Liver (tissue), 8 donors: ENCODE measurements at regions not wholly inside any gene's neighbourhood (a gene's known extent, or its start where the extent isn't known, plus 50 kb on each side); places are given as distances from the start of the nearest gene placed in this dataset.

ENCODE experiments used
- DNase-seq: peaks from one replicate; pipeline ENCODE4 v3.0.0-alpha.2; 2017; ENCODE audit warnings: low spot score
- H3K27ac ChIP-seq, 2 donors: one replicate each; pipeline ENCODE4 v1.7.0; 2013; ENCODE audit warnings: inconsistent platforms in 2 of 2, low read length in 2 of 2, control low read depth in 1 of 2, low read depth in 1 of 2, mild to moderate bottlenecking in 1 of 2
- H3K27me3 ChIP-seq, 4 donors: one replicate each; pipeline versions ENCODE4 v1.6.1 to v1.7.0; 2013; ENCODE audit warnings: low read length in 3 of 4, inconsistent platforms in 1 of 4, mild to moderate bottlenecking in 1 of 4, moderate library complexity in 1 of 4; ENCODE audit not compliant: control insufficient read depth in 4 of 4, insufficient read depth in 4 of 4
- H3K36me3 ChIP-seq, 4 donors: one replicate each; pipeline versions ENCODE4 v1.6.1 to v1.7.0; 2013; ENCODE audit warnings: low read length in 3 of 4, mild to moderate bottlenecking in 3 of 4, low read depth in 1 of 4, moderate library complexity in 1 of 4; ENCODE audit not compliant: control insufficient read depth in 4 of 4, insufficient read depth in 3 of 4
- H3K4me1 ChIP-seq, 4 donors: one replicate each; pipeline versions ENCODE4 v1.6.1 to v1.7.0; 2013; ENCODE audit warnings: low read length in 3 of 4, mild to moderate bottlenecking in 3 of 4, moderate library complexity in 1 of 4; ENCODE audit not compliant: control insufficient read depth in 4 of 4, insufficient read depth in 4 of 4
- H3K4me3 ChIP-seq, 3 donors: one replicate each; pipeline versions ENCODE4 v1.6.1 to v1.7.0; 2013; ENCODE audit warnings: low read length in 3 of 3, control low read depth in 1 of 3, low read depth in 1 of 3, mild to moderate bottlenecking in 1 of 3
- H3K9ac ChIP-seq, 2 donors: one replicate each; pipeline ENCODE4 v1.7.0; 2013; ENCODE audit warnings: low read length in 2 of 2, mild to moderate bottlenecking in 2 of 2, moderate library complexity in 2 of 2, control low read depth in 1 of 2, low read depth in 1 of 2
- H3K9me3 ChIP-seq, 4 donors: one replicate each; pipeline versions ENCODE4 v1.6.1 to v1.7.0; 2013; ENCODE audit warnings: low read length in 3 of 4; ENCODE audit not compliant: control insufficient read depth in 4 of 4
- EGR1 ChIP-seq, 2 donors: IDR thresholded peaks; 2 replicates each; pipeline ENCODE4 v1.6.1; 2016 to 2018; ENCODE audit warnings: antibody characterized with exemption in 2 of 2, low read depth in 2 of 2
- FOXA1 ChIP-seq: IDR thresholded peaks from 2 replicates; pipeline ENCODE4 v1.6.1; 2016; ENCODE audit warnings: antibody characterized with exemption
- FOXA2 ChIP-seq: IDR thresholded peaks from 2 replicates; pipeline ENCODE4 v1.6.1; 2016; ENCODE audit warnings: antibody characterized with exemption
- GABPA ChIP-seq, 2 donors: IDR thresholded peaks in 1 of 2; conservative IDR thresholded peaks in 1 of 2; 2 replicates each; pipeline ENCODE4 v1.6.1; 2016; ENCODE audit warnings: antibody characterized with exemption in 2 of 2, mild to moderate bottlenecking in 1 of 2, moderate library complexity in 1 of 2
- HNF4A ChIP-seq, 2 donors: conservative IDR thresholded peaks; 2 replicates each; pipeline ENCODE4 v1.6.1; 2016; ENCODE audit warnings: antibody characterized with exemption in 2 of 2, mild to moderate bottlenecking in 2 of 2
- HNF4G ChIP-seq: IDR thresholded peaks from 2 replicates; pipeline ENCODE4 v1.6.1; 2016; ENCODE audit warnings: antibody characterized with exemption
- JUND ChIP-seq, 2 donors: IDR thresholded peaks; 2 replicates each; pipeline ENCODE4 v1.6.1; 2016; ENCODE audit warnings: antibody characterized with exemption in 2 of 2
- NR2F2 ChIP-seq: IDR thresholded peaks from 2 replicates; pipeline ENCODE4 v1.6.1; 2016; ENCODE audit warnings: antibody characterized with exemption
- RAD21 ChIP-seq, 2 donors: IDR thresholded peaks; 2 replicates each; pipeline ENCODE4 v1.6.1; 2016; ENCODE audit warnings: antibody characterized with exemption in 2 of 2, mild to moderate bottlenecking in 2 of 2
- RXRA ChIP-seq, 2 donors: IDR thresholded peaks; 2 replicates each; pipeline ENCODE4 v1.6.1; 2017 to 2018; ENCODE audit warnings: antibody characterized with exemption in 2 of 2, mild to moderate bottlenecking in 1 of 2
- SP1 ChIP-seq: IDR thresholded peaks from 2 replicates; pipeline ENCODE4 v1.6.1; 2018; ENCODE audit warnings: antibody characterized with exemption, mild to moderate bottlenecking
- TAF1 ChIP-seq: conservative IDR thresholded peaks from 2 replicates; pipeline ENCODE4 v1.6.1; 2016; ENCODE audit warnings: antibody characterized with exemption, mild to moderate bottlenecking
- YY1 ChIP-seq: IDR thresholded peaks from 2 replicates; pipeline ENCODE4 v1.6.1; 2016; ENCODE audit warnings: antibody characterized with exemption, mild to moderate bottlenecking
- WGBS: extraction: QIAGEN DNeasy Blood & Tissue Kit; methylation state at CpG from one replicate; pipeline ENCODE4 v1.1.7; 2013; 5-methylcytosine and 5-hydroxymethylcytosine counted together
- TF ChIP-seq, protein P1 (sequence below): IDR thresholded peaks from 2 replicates; pipeline ENCODE4 v1.6.1; 2016; ENCODE audit warnings: antibody characterized with exemption
- TF ChIP-seq, protein P2 (sequence below): fragments of 150-350 bp; IDR thresholded peaks from 2 replicates; pipeline ENCODE4 v1.5.1; 2017; ENCODE audit warnings: improper control_type of control experiment, low read depth, low read length; ENCODE audit not compliant: missing input control
- TF ChIP-seq, protein P3 (sequence below): IDR thresholded peaks from 2 replicates; pipeline ENCODE4 v1.6.1; 2016; ENCODE audit warnings: antibody characterized with exemption, mild to moderate bottlenecking
- TF ChIP-seq, protein P4 (sequence below): IDR thresholded peaks from 2 replicates; pipeline ENCODE4 v1.6.1; 2016; ENCODE audit warnings: antibody characterized with exemption
- TF ChIP-seq, protein P5 (sequence below): IDR thresholded peaks from 2 replicates; pipeline ENCODE4 v1.6.1; 2016; ENCODE audit warnings: antibody characterized with exemption
- donor health status: healthy.
- donor health status: healthy.
- donor health status: healthy.
- donor health status: healthy.
- donor health status: healthy.

DNA sequence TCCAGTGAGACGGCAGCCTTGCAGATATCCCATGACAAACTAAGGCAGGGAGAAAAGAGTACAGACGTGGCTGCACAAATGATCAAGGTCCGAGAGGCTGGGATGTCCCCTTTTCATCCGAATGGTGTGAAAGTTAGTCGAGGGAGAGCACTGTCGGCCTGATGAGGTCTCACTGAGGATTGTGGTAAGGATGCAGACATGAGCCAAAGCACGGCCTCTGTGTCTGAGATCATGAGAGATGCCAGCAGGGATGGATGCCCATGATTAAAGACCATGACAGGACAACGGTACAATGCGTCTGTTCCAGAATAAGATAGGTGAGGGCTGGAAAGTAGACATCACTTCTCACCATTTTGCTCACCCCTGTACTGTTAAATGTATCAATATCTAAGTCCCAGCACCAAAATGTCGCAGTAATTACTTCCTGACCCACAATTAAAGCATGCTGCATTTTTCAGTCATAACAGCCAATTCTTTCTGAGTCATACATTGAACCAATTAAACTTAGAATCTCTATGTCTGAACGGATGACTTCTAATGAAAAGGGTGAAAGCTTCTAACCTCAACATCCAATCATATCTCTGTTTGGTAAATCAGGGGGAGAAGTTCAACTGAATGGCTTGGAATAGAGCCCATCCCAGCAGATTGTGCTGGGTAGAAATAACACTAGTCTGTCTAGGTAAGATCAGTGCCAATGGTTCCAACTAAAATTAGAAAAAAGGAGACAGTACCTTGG is 249.6 kb upstream of the SOX5 start:
- Histone ChIP-seq H3K4me3 (no peak overlapping the region), H3K36me3 (no peaks in the 10 kb centered on the region), H3K9me3 (no peaks in the 10 kb centered on the region), H3K9ac (no peak overlapping the region), H3K4me1 (no peaks in the 10 kb centered on the region), H3K27me3 (no peaks in the 10 kb centered on the region), H3K27ac (no peak overlapping the region)
- no peak for DNase-seq
- TF ChIP-seq, protein P1, sequence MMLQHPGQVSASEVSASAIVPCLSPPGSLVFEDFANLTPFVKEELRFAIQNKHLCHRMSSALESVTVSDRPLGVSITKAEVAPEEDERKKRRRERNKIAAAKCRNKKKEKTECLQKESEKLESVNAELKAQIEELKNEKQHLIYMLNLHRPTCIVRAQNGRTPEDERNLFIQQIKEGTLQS: no peak
- TF ChIP-seq FOXA1 (no peak), NR2F2 (no peak), GABPA (IDR thresholded peaks at IDR 0.05 in 1 of 2, conservative IDR thresholded peaks at IDR 0.05 in 1 of 2) (no peak), TAF1 (no peak), YY1 (no peak), RXRA (IDR thresholded peaks at IDR 0.05) (no peak)
- TF ChIP-seq, protein P2, sequence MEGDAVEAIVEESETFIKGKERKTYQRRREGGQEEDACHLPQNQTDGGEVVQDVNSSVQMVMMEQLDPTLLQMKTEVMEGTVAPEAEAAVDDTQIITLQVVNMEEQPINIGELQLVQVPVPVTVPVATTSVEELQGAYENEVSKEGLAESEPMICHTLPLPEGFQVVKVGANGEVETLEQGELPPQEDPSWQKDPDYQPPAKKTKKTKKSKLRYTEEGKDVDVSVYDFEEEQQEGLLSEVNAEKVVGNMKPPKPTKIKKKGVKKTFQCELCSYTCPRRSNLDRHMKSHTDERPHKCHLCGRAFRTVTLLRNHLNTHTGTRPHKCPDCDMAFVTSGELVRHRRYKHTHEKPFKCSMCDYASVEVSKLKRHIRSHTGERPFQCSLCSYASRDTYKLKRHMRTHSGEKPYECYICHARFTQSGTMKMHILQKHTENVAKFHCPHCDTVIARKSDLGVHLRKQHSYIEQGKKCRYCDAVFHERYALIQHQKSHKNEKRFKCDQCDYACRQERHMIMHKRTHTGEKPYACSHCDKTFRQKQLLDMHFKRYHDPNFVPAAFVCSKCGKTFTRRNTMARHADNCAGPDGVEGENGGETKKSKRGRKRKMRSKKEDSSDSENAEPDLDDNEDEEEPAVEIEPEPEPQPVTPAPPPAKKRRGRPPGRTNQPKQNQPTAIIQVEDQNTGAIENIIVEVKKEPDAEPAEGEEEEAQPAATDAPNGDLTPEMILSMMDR: no peak
- 91% methylated on average over 11 of the region's 11 CpGs for WGBS

DNA sequence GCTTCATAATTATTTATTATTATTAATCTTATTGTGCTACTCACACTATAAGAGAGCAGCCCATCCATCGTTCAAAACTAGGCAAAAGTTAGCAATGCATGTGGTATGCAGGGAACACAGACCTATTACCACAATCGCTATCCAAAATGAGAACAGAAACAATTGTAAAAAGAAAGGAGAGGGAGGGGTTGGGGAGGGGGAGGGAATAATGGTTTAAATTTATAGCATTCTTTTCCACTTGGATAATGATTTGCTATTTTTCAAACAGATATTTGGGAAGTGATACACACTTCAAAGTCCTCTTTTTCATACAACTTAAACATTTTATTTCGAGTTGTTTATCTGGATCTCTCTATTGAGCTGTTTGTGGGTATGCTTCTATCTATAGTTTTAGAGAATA is 248.6 kb upstream of the SOX5 start:
- no peaks in the 10 kb centered on the region for H3K9me3 ChIP-seq
- no peak overlapping the region for H3K27ac ChIP-seq
- DNase-seq: no peak
- H3K27me3 ChIP-seq: no peaks in the 10 kb centered on the region
- no peak overlapping the region for H3K9ac ChIP-seq
- no peak overlapping the region for H3K4me3 ChIP-seq
- no peaks in the 10 kb centered on the region for H3K4me1 ChIP-seq
- TF ChIP-seq HNF4A (conservative IDR thresholded peaks at IDR 0.05) (no peak), FOXA1 (no peak), FOXA2 (no peak), GABPA (IDR thresholded peaks at IDR 0.05 in 1 of 2, conservative IDR thresholded peaks at IDR 0.05 in 1 of 2) (no peak), RAD21 (IDR thresholded peaks at IDR 0.05) (no peak), SP1 (no peak), HNF4G (no peak), TAF1 (no peak), EGR1 (IDR thresholded peaks at IDR 0.05; ENCODE audit: low read depth in 2 of 2) (no peak), YY1 (no peak), JUND (IDR thresholded peaks at IDR 0.05) (no peak), RXRA (IDR thresholded peaks at IDR 0.05) (no peak), NR2F2 (no peak)
- TF ChIP-seq, protein P3, sequence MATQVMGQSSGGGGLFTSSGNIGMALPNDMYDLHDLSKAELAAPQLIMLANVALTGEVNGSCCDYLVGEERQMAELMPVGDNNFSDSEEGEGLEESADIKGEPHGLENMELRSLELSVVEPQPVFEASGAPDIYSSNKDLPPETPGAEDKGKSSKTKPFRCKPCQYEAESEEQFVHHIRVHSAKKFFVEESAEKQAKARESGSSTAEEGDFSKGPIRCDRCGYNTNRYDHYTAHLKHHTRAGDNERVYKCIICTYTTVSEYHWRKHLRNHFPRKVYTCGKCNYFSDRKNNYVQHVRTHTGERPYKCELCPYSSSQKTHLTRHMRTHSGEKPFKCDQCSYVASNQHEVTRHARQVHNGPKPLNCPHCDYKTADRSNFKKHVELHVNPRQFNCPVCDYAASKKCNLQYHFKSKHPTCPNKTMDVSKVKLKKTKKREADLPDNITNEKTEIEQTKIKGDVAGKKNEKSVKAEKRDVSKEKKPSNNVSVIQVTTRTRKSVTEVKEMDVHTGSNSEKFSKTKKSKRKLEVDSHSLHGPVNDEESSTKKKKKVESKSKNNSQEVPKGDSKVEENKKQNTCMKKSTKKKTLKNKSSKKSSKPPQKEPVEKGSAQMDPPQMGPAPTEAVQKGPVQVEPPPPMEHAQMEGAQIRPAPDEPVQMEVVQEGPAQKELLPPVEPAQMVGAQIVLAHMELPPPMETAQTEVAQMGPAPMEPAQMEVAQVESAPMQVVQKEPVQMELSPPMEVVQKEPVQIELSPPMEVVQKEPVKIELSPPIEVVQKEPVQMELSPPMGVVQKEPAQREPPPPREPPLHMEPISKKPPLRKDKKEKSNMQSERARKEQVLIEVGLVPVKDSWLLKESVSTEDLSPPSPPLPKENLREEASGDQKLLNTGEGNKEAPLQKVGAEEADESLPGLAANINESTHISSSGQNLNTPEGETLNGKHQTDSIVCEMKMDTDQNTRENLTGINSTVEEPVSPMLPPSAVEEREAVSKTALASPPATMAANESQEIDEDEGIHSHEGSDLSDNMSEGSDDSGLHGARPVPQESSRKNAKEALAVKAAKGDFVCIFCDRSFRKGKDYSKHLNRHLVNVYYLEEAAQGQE: no peak
- TF ChIP-seq, protein P4, sequence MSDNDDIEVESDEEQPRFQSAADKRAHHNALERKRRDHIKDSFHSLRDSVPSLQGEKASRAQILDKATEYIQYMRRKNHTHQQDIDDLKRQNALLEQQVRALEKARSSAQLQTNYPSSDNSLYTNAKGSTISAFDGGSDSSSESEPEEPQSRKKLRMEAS: no peak
- TF ChIP-seq, protein P2: no peak
- TF ChIP-seq, protein P5, sequence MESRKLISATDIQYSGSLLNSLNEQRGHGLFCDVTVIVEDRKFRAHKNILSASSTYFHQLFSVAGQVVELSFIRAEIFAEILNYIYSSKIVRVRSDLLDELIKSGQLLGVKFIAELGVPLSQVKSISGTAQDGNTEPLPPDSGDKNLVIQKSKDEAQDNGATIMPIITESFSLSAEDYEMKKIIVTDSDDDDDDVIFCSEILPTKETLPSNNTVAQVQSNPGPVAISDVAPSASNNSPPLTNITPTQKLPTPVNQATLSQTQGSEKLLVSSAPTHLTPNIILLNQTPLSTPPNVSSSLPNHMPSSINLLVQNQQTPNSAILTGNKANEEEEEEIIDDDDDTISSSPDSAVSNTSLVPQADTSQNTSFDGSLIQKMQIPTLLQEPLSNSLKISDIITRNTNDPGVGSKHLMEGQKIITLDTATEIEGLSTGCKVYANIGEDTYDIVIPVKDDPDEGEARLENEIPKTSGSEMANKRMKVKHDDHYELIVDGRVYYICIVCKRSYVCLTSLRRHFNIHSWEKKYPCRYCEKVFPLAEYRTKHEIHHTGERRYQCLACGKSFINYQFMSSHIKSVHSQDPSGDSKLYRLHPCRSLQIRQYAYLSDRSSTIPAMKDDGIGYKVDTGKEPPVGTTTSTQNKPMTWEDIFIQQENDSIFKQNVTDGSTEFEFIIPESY: no peak
- TF ChIP-seq, protein P1: no peak
- 83% methylated on average over 3 of the region's 3 CpGs for WGBS
- no peaks in the 10 kb centered on the region for H3K36me3 ChIP-seq
